ENCODE measurements at regions not wholly inside any gene's neighbourhood (a gene's known extent, or its start where the extent isn't known, plus 50 kb on each side); places are given as distances from the start of the nearest gene placed in this dataset.

DNA sequence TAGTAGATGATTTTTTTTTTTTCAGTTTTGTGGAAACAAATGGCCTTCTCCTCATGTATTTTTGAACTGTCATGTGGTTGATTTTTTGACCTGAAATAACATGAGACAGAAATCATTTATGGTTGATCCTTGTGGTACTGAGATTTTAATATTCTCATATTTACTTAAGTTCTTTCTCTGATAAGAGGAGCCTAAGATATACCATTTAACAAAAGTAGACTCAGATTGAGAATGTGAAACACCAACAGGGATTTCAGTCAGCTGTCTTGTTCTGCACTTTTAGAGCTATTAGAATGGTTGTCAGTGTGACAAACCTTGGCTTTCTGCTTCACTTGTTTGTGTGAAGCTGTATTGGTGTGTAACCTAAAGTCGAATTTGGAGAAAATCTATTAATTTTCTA, 575.7 kb downstream of the SPOCK3 start:
- no peaks in the 10 kb centered on the region for H3K27me3 Mint-ChIP-seq
- POLR2A ChIA-PET, result no interaction called here
- no peak overlapping the region for H3K27ac Mint-ChIP-seq
- H3K4me1 Mint-ChIP-seq (ENCODE audit: low read depth), result no peaks in the 10 kb centered on the region
- CTCF ChIA-PET, result no interaction called here
- TF ChIP-seq, protein P1, sequence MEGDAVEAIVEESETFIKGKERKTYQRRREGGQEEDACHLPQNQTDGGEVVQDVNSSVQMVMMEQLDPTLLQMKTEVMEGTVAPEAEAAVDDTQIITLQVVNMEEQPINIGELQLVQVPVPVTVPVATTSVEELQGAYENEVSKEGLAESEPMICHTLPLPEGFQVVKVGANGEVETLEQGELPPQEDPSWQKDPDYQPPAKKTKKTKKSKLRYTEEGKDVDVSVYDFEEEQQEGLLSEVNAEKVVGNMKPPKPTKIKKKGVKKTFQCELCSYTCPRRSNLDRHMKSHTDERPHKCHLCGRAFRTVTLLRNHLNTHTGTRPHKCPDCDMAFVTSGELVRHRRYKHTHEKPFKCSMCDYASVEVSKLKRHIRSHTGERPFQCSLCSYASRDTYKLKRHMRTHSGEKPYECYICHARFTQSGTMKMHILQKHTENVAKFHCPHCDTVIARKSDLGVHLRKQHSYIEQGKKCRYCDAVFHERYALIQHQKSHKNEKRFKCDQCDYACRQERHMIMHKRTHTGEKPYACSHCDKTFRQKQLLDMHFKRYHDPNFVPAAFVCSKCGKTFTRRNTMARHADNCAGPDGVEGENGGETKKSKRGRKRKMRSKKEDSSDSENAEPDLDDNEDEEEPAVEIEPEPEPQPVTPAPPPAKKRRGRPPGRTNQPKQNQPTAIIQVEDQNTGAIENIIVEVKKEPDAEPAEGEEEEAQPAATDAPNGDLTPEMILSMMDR (IDR thresholded peaks at IDR 0.05), result no peak
- H3K36me3 Mint-ChIP-seq (ENCODE audit: low read depth), result no peaks in the 10 kb centered on the region
- ATAC-seq (no peak), DNase-seq (no peak)
- no peak overlapping the region for H3K4me3 Mint-ChIP-seq
- H3K9me3 Mint-ChIP-seq, result peaks cover 5% of the 10 kb centered on the region
- intact Hi-C loops (cut with micrococcal nuclease), result no loop called here

DNA sequence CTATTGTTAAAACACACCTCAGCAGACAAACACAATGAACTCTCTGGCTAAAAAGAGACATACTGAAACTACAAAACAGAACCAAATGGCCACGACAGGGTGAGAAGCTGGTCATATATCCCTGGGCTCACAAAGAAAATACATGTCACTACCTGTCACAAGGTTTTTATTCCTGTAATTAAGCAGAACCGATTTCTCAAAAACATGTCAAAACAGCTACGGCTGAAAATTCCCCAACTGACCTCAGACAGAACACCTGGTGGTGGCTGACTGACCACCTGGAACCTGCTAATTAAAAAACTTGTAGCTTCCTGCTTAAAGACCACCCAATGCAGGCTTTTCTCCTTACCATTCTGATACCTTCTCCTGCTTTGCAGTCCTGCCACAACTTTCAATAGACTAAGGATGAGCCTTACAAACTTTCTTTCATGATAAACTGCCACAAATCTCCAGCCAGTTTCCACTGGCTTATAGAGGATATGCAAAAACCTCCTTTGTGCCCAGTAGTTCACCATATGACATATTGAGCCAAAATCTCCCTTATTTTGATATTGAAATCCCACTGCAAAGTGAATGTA, 571.9 kb downstream of the SPOCK3 start:
- ChIA-PET POLR2A (no interaction called here), CTCF (no interaction called here)
- Mint-ChIP-seq H3K36me3 (ENCODE audit: low read depth) (no peaks in the 10 kb centered on the region), H3K4me1 (ENCODE audit: low read depth) (no peaks in the 10 kb centered on the region), H3K27me3 (no peaks in the 10 kb centered on the region), H3K27ac (no peak overlapping the region), H3K9me3 (peaks cover 5% of the 10 kb centered on the region), H3K4me3 (no peak overlapping the region)
- DNase-seq, result no peak
- intact Hi-C loops (cut with micrococcal nuclease), result no loop called here
- TF ChIP-seq, protein P1 (IDR thresholded peaks at IDR 0.05), result no peak
- no peak for ATAC-seq

DNA sequence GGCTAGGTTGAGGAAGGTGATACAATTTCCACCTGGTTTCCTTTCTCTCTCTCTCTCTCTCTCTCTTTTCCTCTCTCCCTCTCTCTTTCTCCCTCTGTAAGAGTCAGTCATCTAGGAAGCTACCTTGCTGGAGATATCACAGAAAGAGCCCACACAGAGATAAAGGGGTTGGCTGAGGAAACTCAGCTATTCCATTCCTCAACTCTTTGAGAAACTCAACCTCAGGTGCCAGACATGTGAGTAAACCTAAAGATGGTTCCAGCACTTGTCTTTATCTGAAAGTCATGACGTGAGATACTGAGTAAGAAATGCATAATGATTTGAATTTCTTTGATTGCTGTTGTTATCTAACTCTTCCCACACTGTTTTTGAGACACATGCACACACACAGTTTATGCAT, 564.0 kb downstream of the SPOCK3 start:
- Mint-ChIP-seq H3K27ac (no peak overlapping the region), H3K4me1 (ENCODE audit: low read depth) (no peaks in the 10 kb centered on the region), H3K4me3 (no peak overlapping the region), H3K36me3 (ENCODE audit: low read depth) (no peaks in the 10 kb centered on the region), H3K9me3 (peaks cover 1% of the 10 kb centered on the region), H3K27me3 (no peaks in the 10 kb centered on the region)
- POLR2A ChIA-PET, result no interaction called here
- TF ChIP-seq, protein P1 (IDR thresholded peaks at IDR 0.05), result no peak
- CTCF ChIA-PET, result no interaction called here
- intact Hi-C loops (cut with micrococcal nuclease), result no loop called here
- ATAC-seq, result no peak
- DNase-seq, result no peak

- ChIA-PET CTCF (no interaction called here), POLR2A (no interaction called here)
- intact Hi-C loops (cut with micrococcal nuclease), result no loop called here
- TF ChIP-seq, protein P1 (IDR thresholded peaks at IDR 0.05), result no peak
- Mint-ChIP-seq H3K9me3 (peaks cover 4% of the 10 kb centered on the region), H3K36me3 (ENCODE audit: low read depth) (no peaks in the 10 kb centered on the region), H3K4me3 (no peak overlapping the region), H3K4me1 (ENCODE audit: low read depth) (no peaks in the 10 kb centered on the region), H3K27me3 (no peaks in the 10 kb centered on the region), H3K27ac (no peak overlapping the region)
- DNase-seq, result no peak
- no peak for ATAC-seq
Measured at GRCh38 chr4:166673911-166674310, 560.4 kb downstream of the SPOCK3 start.

- Mint-ChIP-seq H3K27me3 (no peaks in the 10 kb centered on the region), H3K4me3 (no peak overlapping the region), H3K4me1 (ENCODE audit: low read depth) (no peaks in the 10 kb centered on the region), H3K9me3 (peaks cover 4% of the 10 kb centered on the region), H3K27ac (no peak overlapping the region), H3K36me3 (ENCODE audit: low read depth) (no peaks in the 10 kb centered on the region)
- DNase-seq, result no peak
- intact Hi-C loops (cut with micrococcal nuclease), result no loop called here
- CTCF ChIA-PET, result no interaction called here
- no peak for ATAC-seq
- POLR2A ChIA-PET, result no interaction called here
- TF ChIP-seq, protein P1 (IDR thresholded peaks at IDR 0.05), result no peak
Measured at GRCh38 chr4:166675411-166675810, 558.9 kb downstream of the SPOCK3 start.

All from activated CD8-positive, alpha-beta T cell treated with anti-CD3 and anti-CD28 coated beads for 36 hours (primary cell).